Prostate gland (tissue), 2 donors: ENCODE measurements at regions not wholly inside any gene's neighbourhood (a gene's known extent, or its start where the extent isn't known, plus 50 kb on each side); places are given as distances from the start of the nearest gene placed in this dataset.

Experiments used
- DNase-seq: peaks from one replicate; pipeline ENCODE4 v3.0.0-alpha.2; 2019; ENCODE audit warnings: low spot score
- H3K27ac ChIP-seq, 2 donors: fragments of 200-600 bp; sonication (generic); 2 replicates each; pipeline ENCODE4 v1.5.1; 2017 to 2019
- H3K27me3 ChIP-seq: fragments of 200-600 bp; sonication (generic); replicated peaks from 2 replicates; pipeline ENCODE4 v1.5.1; 2019; ENCODE audit not compliant: insufficient read depth
- H3K36me3 ChIP-seq, 2 donors: fragments of 200-600 bp; sonication (generic); 1 replicate in 1 of 2; 2 replicates in 1 of 2; pipeline versions ENCODE4 v1.5.1 to v1.8.1; 2017 to 2019
- H3K4me1 ChIP-seq: fragments of 200-600 bp; sonication (generic); replicated peaks from 2 replicates; pipeline ENCODE4 v1.5.1; 2019
- H3K4me3 ChIP-seq, 2 donors: fragments of 200-600 bp; sonication (generic); 2 replicates each; pipeline ENCODE4 v1.5.1; 2017 to 2019
- H3K9me3 ChIP-seq: fragments of 200-600 bp; sonication (generic); 2 replicates; pipeline ENCODE4 v1.5.1; 2017
- CTCF ChIP-seq, 4 experiments: fragments of 200-600 bp in 2 of 4; fragments of 450-650 bp in 2 of 4; sonication (generic) in 2 of 4; IDR thresholded peaks; 1 replicate in 3 of 4; 2 replicates in 1 of 4; pipeline ENCODE4 v1.5.1; 2016 to 2019; ENCODE audit warnings: antibody characterized with exemption in 4 of 4, mild to moderate bottlenecking in 2 of 4, moderate library complexity in 2 of 4
- POLR2A ChIP-seq: fragments of 450-650 bp; IDR thresholded peaks from one replicate; pipeline ENCODE4 v1.6.1; 2016; ENCODE audit warnings: antibody characterized with exemption, mild to moderate bottlenecking
- POLR2AphosphoS5 ChIP-seq: sonication (generic); formaldehyde crosslinking; IDR thresholded peaks from one replicate; pipeline ENCODE4 v1.6.1; 2017; ENCODE audit warnings: antibody characterized with exemption
- WGBS: methylation state at CpG from one replicate; pipeline ENCODE4 v1.1.5; 2018; 5-methylcytosine and 5-hydroxymethylcytosine counted together
- intact Hi-C: fragments of 100-400 bp; cut with DNase I; formaldehyde crosslinking; loops from one replicate; pipeline ENCODE4 v1.14.2; 2022

- Histone ChIP-seq H3K27ac (no peak overlapping the region), H3K27me3 (no peaks in the 10 kb centered on the region), H3K36me3 (no peaks in the 10 kb centered on the region), H3K9me3 (no peaks in the 10 kb centered on the region), H3K4me3 (no peak overlapping the region), H3K4me1 (no peaks in the 10 kb centered on the region)
- no peak for DNase-seq
- intact Hi-C loops: no loop called here
- TF ChIP-seq POLR2AphosphoS5 (no peak), POLR2A (no peak), CTCF (IDR thresholded peaks at IDR 0.05) (no peak)
- WGBS: 60% methylated on average over 1 of the region's 1 CpG
These were observed 596.2 kb upstream of the LRRC4C start for GRCh38 chr11:42055606-42056005.

- Histone ChIP-seq H3K27me3 (no peaks in the 10 kb centered on the region), H3K4me3 (no peak overlapping the region), H3K36me3 (no peaks in the 10 kb centered on the region), H3K9me3 (no peaks in the 10 kb centered on the region), H3K4me1 (no peaks in the 10 kb centered on the region), H3K27ac (no peak overlapping the region)
- 84% methylated on average over 5 of the region's 5 CpGs for WGBS
- intact Hi-C loops: no loop called here
- DNase-seq: no peak
- no peak for TF ChIP-seq POLR2AphosphoS5
- no peak for TF ChIP-seq CTCF (IDR thresholded peaks at IDR 0.05)
- no peak for TF ChIP-seq POLR2A
These were observed 599.3 kb upstream of the LRRC4C start for GRCh38 chr11:42058794-42059193.

GRCh38 chr11:42065199-42065598, 605.7 kb upstream of the LRRC4C start:
- Histone ChIP-seq H3K36me3 (no peaks in the 10 kb centered on the region), H3K27ac (no peak overlapping the region), H3K27me3 (no peaks in the 10 kb centered on the region), H3K4me1 (no peaks in the 10 kb centered on the region), H3K4me3 (no peak overlapping the region), H3K9me3 (no peaks in the 10 kb centered on the region)
- no peak for TF ChIP-seq POLR2A
- no peak for TF ChIP-seq POLR2AphosphoS5
- TF ChIP-seq CTCF (IDR thresholded peaks at IDR 0.05): no peak
- intact Hi-C loops: no loop called here
- DNase-seq: no peak

- Histone ChIP-seq H3K27ac (no peak overlapping the region), H3K9me3 (no peaks in the 10 kb centered on the region), H3K4me3 (no peak overlapping the region), H3K36me3 (no peaks in the 10 kb centered on the region), H3K4me1 (no peaks in the 10 kb centered on the region), H3K27me3 (no peaks in the 10 kb centered on the region)
- TF ChIP-seq POLR2A (no peak), CTCF (IDR thresholded peaks at IDR 0.05) (no peak)
- WGBS: 90% methylated on average over 15 of the region's 15 CpGs
- intact Hi-C loops: no loop called here
- no peak for DNase-seq
These were observed 606.7 kb upstream of the LRRC4C start for GRCh38 chr11:42066113-42066512.

- no peaks in the 10 kb centered on the region for H3K9me3 ChIP-seq
- intact Hi-C loops: no loop called here
- H3K27me3 ChIP-seq: no peaks in the 10 kb centered on the region
- no peak overlapping the region for H3K4me3 ChIP-seq
- H3K27ac ChIP-seq: no peak overlapping the region
- no peak for TF ChIP-seq POLR2AphosphoS5
- no peak for TF ChIP-seq POLR2A
- no peak for TF ChIP-seq CTCF (IDR thresholded peaks at IDR 0.05)
- no peak for DNase-seq
- H3K36me3 ChIP-seq: no peaks in the 10 kb centered on the region
- no peaks in the 10 kb centered on the region for H3K4me1 ChIP-seq
These were observed 614.9 kb upstream of the LRRC4C start for GRCh38 chr11:42074306-42074705.
